Neural crest cell (in vitro differentiated cells): ENCODE measurements at regions not wholly inside any gene's neighbourhood (a gene's known extent, or its start where the extent isn't known, plus 50 kb on each side); places are given as distances from the start of the nearest gene placed in this dataset.
"Not testable (repeated sequence)": the region's sequence is repeated elsewhere in the genome, so short reads cannot be mapped to it uniquely, and the experiment has no call there.

Experiments
- DNase-seq: peaks from one replicate; pipeline ENCODE4 v3.0.0; 2021; ENCODE audit warnings: low read depth, mixed read lengths, low spot score
- H3K27ac Mint-ChIP-seq: one replicate; pipeline ENCODE4 v1.8.0; 2021; ENCODE audit warnings: mild to moderate bottlenecking, mixed read lengths; ENCODE audit not compliant: unreplicated experiment
- H3K27me3 Mint-ChIP-seq: 2 replicates; pipeline ENCODE4 v1.8.0; 2021; ENCODE audit warnings: low read depth, mild to moderate bottlenecking, mixed read lengths
- H3K36me3 Mint-ChIP-seq: 2 replicates; pipeline ENCODE4 v1.8.0; 2021; ENCODE audit warnings: low read depth, mild to moderate bottlenecking, mixed read lengths
- H3K4me1 Mint-ChIP-seq: 2 replicates; pipeline ENCODE4 v1.8.0; 2021; ENCODE audit warnings: mixed read lengths
- H3K4me3 Mint-ChIP-seq: one replicate; pipeline ENCODE4 v1.8.0; 2021; ENCODE audit warnings: mild to moderate bottlenecking, mixed read lengths
- H3K9me3 Mint-ChIP-seq: 2 replicates; pipeline ENCODE4 v1.8.0; 2021; ENCODE audit warnings: mixed read lengths
- CTCF ChIP-seq: fragments of 200-600 bp; sonication (generic); conservative IDR thresholded peaks from 2 replicates; pipeline ENCODE4 v1.5.0; 2021; ENCODE audit warnings: antibody characterized with exemption, mild to moderate bottlenecking

GRCh38 chr12:94001691-94002090, 146.7 kb upstream of the PLXNC1 start:
- Mint-ChIP-seq H3K27me3 (peaks cover 3% of the 10 kb centered on the region), H3K4me3 (no peak overlapping the region), H3K9me3 (peaks cover 23% of the 10 kb centered on the region), H3K36me3 (peaks cover 16% of the 10 kb centered on the region), H3K4me1 (no peaks in the 10 kb centered on the region), H3K27ac (no peak overlapping the region)
- TF ChIP-seq CTCF = no peak
- no peak for DNase-seq

- Mint-ChIP-seq H3K9me3 (peaks cover 24% of the 10 kb centered on the region), H3K36me3 (peaks cover 18% of the 10 kb centered on the region)
- not testable (repeated sequence) for H3K27me3 Mint-ChIP-seq, H3K4me1 Mint-ChIP-seq, H3K4me3 Mint-ChIP-seq, DNase-seq, H3K27ac Mint-ChIP-seq
These were observed 145.5 kb upstream of the PLXNC1 start for GRCh38 chr12:94002925-94003324.

- H3K4me1 Mint-ChIP-seq, H3K4me3 Mint-ChIP-seq, H3K27me3 Mint-ChIP-seq, H3K27ac Mint-ChIP-seq: not testable (repeated sequence)
- peaks cover 12% of the 10 kb centered on the region for H3K36me3 Mint-ChIP-seq
- peak; percentile 2 for DNase-seq
- H3K9me3 Mint-ChIP-seq = peaks cover 15% of the 10 kb centered on the region
These were observed 140.5 kb upstream of the PLXNC1 start for GRCh38 chr12:94007833-94008232.

GRCh38 chr12:94010307-94010706, 138.1 kb upstream of the PLXNC1 start:
- H3K27me3 Mint-ChIP-seq = no peaks in the 10 kb centered on the region
- DNase-seq = no peak
- no peak overlapping the region for H3K4me3 Mint-ChIP-seq
- no peak for TF ChIP-seq CTCF
- H3K4me1 Mint-ChIP-seq = no peaks in the 10 kb centered on the region
- peaks cover 8% of the 10 kb centered on the region for H3K36me3 Mint-ChIP-seq
- no peak overlapping the region for H3K27ac Mint-ChIP-seq
- peaks cover 6% of the 10 kb centered on the region for H3K9me3 Mint-ChIP-seq

DNA sequence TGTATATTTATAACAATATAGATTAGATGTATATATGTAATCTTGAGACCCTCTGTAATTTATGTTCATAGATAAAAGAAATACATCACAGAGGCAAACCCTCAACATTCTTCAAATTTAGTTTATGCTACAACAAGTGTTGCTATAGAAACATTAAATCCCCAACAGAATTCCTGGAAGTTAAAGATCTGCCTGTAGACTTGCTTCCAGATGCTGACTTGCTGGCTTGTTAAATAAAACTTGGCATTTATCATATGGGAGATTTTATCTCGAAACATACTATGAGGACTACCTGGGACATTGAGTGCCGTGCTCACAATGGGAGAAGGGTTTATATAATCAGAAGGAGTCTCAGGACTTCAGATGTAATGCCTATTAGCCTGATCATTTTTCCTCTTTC, 136.3 kb upstream of the PLXNC1 start:
- H3K9me3 Mint-ChIP-seq = peaks cover 14% of the 10 kb centered on the region
- peaks cover 17% of the 10 kb centered on the region for H3K36me3 Mint-ChIP-seq
- no peaks in the 10 kb centered on the region for H3K4me1 Mint-ChIP-seq
- H3K27me3 Mint-ChIP-seq = no peaks in the 10 kb centered on the region
- no peak for DNase-seq
- no peak overlapping the region for H3K27ac Mint-ChIP-seq
- no peak for TF ChIP-seq CTCF
- H3K4me3 Mint-ChIP-seq = no peak overlapping the region

DNA sequence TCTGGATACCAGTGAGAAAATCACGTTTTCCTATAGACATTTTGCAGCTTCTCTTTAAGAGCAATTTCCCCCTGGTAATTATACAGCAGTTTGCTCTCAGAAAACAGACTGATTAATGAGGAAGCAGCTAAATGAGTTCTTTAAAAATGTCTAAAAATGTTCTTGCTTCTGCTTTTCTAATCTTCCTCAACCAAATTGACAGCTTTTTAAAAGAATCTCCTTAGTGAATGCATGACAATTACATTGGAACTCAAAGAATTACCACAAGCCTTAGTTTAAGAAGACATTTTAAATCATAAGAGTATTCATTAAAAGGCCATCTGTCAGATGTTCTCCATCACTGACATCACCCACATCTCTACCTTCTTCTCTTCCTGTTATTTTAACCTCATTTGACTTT, 135.8 kb upstream of the PLXNC1 start:
- no peak overlapping the region for H3K4me3 Mint-ChIP-seq
- H3K9me3 Mint-ChIP-seq = peaks cover 14% of the 10 kb centered on the region
- H3K27me3 Mint-ChIP-seq = no peaks in the 10 kb centered on the region
- H3K4me1 Mint-ChIP-seq = no peaks in the 10 kb centered on the region
- TF ChIP-seq CTCF = no peak
- no peak overlapping the region for H3K27ac Mint-ChIP-seq
- no peak for DNase-seq
- H3K36me3 Mint-ChIP-seq = peaks cover 17% of the 10 kb centered on the region

GRCh38 chr12:94017247-94017646, 131.1 kb upstream of the PLXNC1 start:
- not testable (repeated sequence) for H3K27ac Mint-ChIP-seq, H3K4me1 Mint-ChIP-seq, DNase-seq, H3K4me3 Mint-ChIP-seq, H3K27me3 Mint-ChIP-seq
- Mint-ChIP-seq H3K36me3 (peaks cover 28% of the 10 kb centered on the region), H3K9me3 (peaks cover 28% of the 10 kb centered on the region)
